Type B pancreatic cell (in vitro differentiated cells): ENCODE measurements at regions not wholly inside any gene's neighbourhood (a gene's known extent, or its start where the extent isn't known, plus 50 kb on each side); places are given as distances from the start of the nearest gene placed in this dataset.

Experiments
- DNase-seq: peaks from one replicate; pipeline ENCODE4 v3.0.0; 2021; ENCODE audit warnings: mixed read lengths; ENCODE audit not compliant: unreplicated experiment; ENCODE audit errors: extremely low spot score
- H3K27ac Mint-ChIP-seq: 2 replicates; pipeline ENCODE4 v1.8.0; 2021; ENCODE audit warnings: mild to moderate bottlenecking, mixed read lengths
- H3K27me3 Mint-ChIP-seq: 2 replicates; pipeline ENCODE4 v1.8.0; 2021; ENCODE audit warnings: mixed read lengths
- H3K36me3 Mint-ChIP-seq: 2 replicates; pipeline ENCODE4 v1.8.0; 2021; ENCODE audit warnings: mixed read lengths
- H3K4me1 Mint-ChIP-seq: one replicate; pipeline ENCODE4 v1.8.0; 2021; ENCODE audit warnings: mixed read lengths; ENCODE audit not compliant: unreplicated experiment
- H3K4me3 Mint-ChIP-seq: 2 replicates; pipeline ENCODE4 v1.8.0; 2021; ENCODE audit warnings: mild to moderate bottlenecking, mixed read lengths
- H3K9me3 Mint-ChIP-seq: 2 replicates; pipeline ENCODE4 v1.8.0; 2021; ENCODE audit warnings: mixed read lengths
- CTCF ChIP-seq: fragments of 200-600 bp; sonication (generic); conservative IDR thresholded peaks from 2 replicates; pipeline ENCODE4 v1.5.0; 2021; ENCODE audit warnings: antibody characterized with exemption, mild to moderate bottlenecking

GRCh38 chr15:35320158-35320780, 225.7 kb downstream of the DPH6 start:
- H3K27ac Mint-ChIP-seq, result no peak overlapping the region
- DNase-seq, result no peak
- H3K27me3 Mint-ChIP-seq, result no peaks in the 10 kb centered on the region
- no peaks in the 10 kb centered on the region for H3K36me3 Mint-ChIP-seq
- H3K9me3 Mint-ChIP-seq, result peaks cover 10% of the 10 kb centered on the region
- no peaks in the 10 kb centered on the region for H3K4me1 Mint-ChIP-seq
- H3K4me3 Mint-ChIP-seq, result no peak overlapping the region
- TF ChIP-seq CTCF, result no peak

- H3K27ac Mint-ChIP-seq, result no peak overlapping the region
- H3K9me3 Mint-ChIP-seq, result peaks cover 10% of the 10 kb centered on the region
- no peaks in the 10 kb centered on the region for H3K4me1 Mint-ChIP-seq
- DNase-seq, result no peak
- no peak overlapping the region for H3K4me3 Mint-ChIP-seq
- TF ChIP-seq CTCF, result no peak
- H3K36me3 Mint-ChIP-seq, result no peaks in the 10 kb centered on the region
- H3K27me3 Mint-ChIP-seq, result no peaks in the 10 kb centered on the region
Observed at GRCh38 chr15:35319354-35319753, 226.6 kb downstream of the DPH6 start.

GRCh38 chr15:35317217-35317616, 228.7 kb downstream of the DPH6 start:
- H3K4me3 Mint-ChIP-seq, result no peak overlapping the region
- no peaks in the 10 kb centered on the region for H3K27me3 Mint-ChIP-seq
- no peaks in the 10 kb centered on the region for H3K36me3 Mint-ChIP-seq
- no peaks in the 10 kb centered on the region for H3K4me1 Mint-ChIP-seq
- no peak overlapping the region for H3K27ac Mint-ChIP-seq
- no peak for DNase-seq
- peaks cover 10% of the 10 kb centered on the region for H3K9me3 Mint-ChIP-seq
- no peak for TF ChIP-seq CTCF

- TF ChIP-seq CTCF, result no peak
- peaks cover 5% of the 10 kb centered on the region for H3K9me3 Mint-ChIP-seq
- no peak for DNase-seq
Observed at GRCh38 chr15:35312344-35312743, 227.2 kb upstream of the NANOGP8 start.

GRCh38 chr15:35311615-35312014, 226.5 kb upstream of the NANOGP8 start:
- Mint-ChIP-seq H3K9me3 (peaks cover 5% of the 10 kb centered on the region), H3K36me3 (no peaks in the 10 kb centered on the region), H3K4me1 (peaks cover 24% of the 10 kb centered on the region), H3K27ac (no peak overlapping the region), H3K27me3 (no peaks in the 10 kb centered on the region), H3K4me3 (no peak overlapping the region)
- no peak for DNase-seq
- no peak for TF ChIP-seq CTCF

More at GRCh38 chr15:35312344-35312743, 227.2 kb upstream of the NANOGP8 start:
- Mint-ChIP-seq H3K27ac (no peak overlapping the region), H3K27me3 (no peaks in the 10 kb centered on the region), H3K4me1 (peaks cover 17% of the 10 kb centered on the region), H3K4me3 (no peak overlapping the region), H3K36me3 (no peaks in the 10 kb centered on the region)

GRCh38 chr15:35309886-35310285, 224.8 kb upstream of the NANOGP8 start:
- H3K4me1 Mint-ChIP-seq, result peaks cover 38% of the 10 kb centered on the region

More at GRCh38 chr15:35309886-35310285, 224.8 kb upstream of the NANOGP8 start:
- Mint-ChIP-seq H3K4me3 (no peak overlapping the region), H3K27ac (no peak overlapping the region), H3K36me3 (no peaks in the 10 kb centered on the region), H3K27me3 (no peaks in the 10 kb centered on the region), H3K9me3 (no peaks in the 10 kb centered on the region)
- DNase-seq, result no peak
- no peak for TF ChIP-seq CTCF
